SK-N-MC (cell line): ENCODE measurements at regions not wholly inside any gene's neighbourhood (a gene's known extent, or its start where the extent isn't known, plus 50 kb on each side); places are given as distances from the start of the nearest gene placed in this dataset.

Experiments used
- EZH2 ChIP-seq: fragments of 200-600 bp; sonication (generic); IDR thresholded peaks from one replicate; pipeline ENCODE4 v1.6.1; 2017; ENCODE audit warnings: antibody characterized with exemption
- FOXP2 ChIP-seq: optimal IDR thresholded peaks from 2 replicates; pipeline ENCODE3; 2011; ENCODE audit warnings: mild to moderate bottlenecking, moderate library complexity; ENCODE audit not compliant: insufficient read depth; ENCODE audit errors: extremely low read length, control extremely low read depth
- POLR2AphosphoS5 ChIP-seq: IDR thresholded peaks from 2 replicates; pipeline ENCODE4 v1.6.1; 2012; ENCODE audit warnings: mild to moderate bottlenecking, low read depth, low read length, borderline replicate concordance

GRCh38 chr14:71244341-71244740 is 337.1 kb downstream of the PCNX1 start:
- no peak for TF ChIP-seq POLR2AphosphoS5
- no peak for TF ChIP-seq EZH2
- TF ChIP-seq FOXP2 = no peak
